ENCODE measurements at regions not wholly inside any gene's neighbourhood (a gene's known extent, or its start where the extent isn't known, plus 50 kb on each side); places are given as distances from the start of the nearest gene placed in this dataset.

GRCh38 chr7:52779004-52779403 lies 256.4 kb upstream of the POM121L12 start:
- TF ChIP-seq CTCF (IDR thresholded peaks at IDR 0.05) = no peak
- H3K27ac ChIP-seq = no peak overlapping the region
- H3K4me1 ChIP-seq (ENCODE audit: control insufficient read depth in 1 of 2, low read depth in 2 of 2) = peaks cover 0 to 11% of the 10 kb centered on the region in 2 donors
- no peak for DNase-seq (ENCODE audit: low spot score)
- no peaks in the 10 kb centered on the region for H3K27me3 ChIP-seq (replicated peaks; ENCODE audit: insufficient read depth)
- no peak for ATAC-seq (ENCODE audit: insufficient number of reproducible peaks, low FRiP score, low read depth)
- peaks cover 4% of the 10 kb centered on the region for H3K9me3 ChIP-seq
- no peak overlapping the region for H3K4me3 ChIP-seq
- H3K36me3 ChIP-seq = no peaks in the 10 kb centered on the region

GRCh38 chr7:52777051-52777822 lies 258.2 kb upstream of the POM121L12 start:
- H3K4me3 ChIP-seq = no peak overlapping the region
- DNase-seq (ENCODE audit: low spot score) = no peak
- TF ChIP-seq CTCF (IDR thresholded peaks at IDR 0.05) = no peak
- no peaks in the 10 kb centered on the region for H3K27me3 ChIP-seq (replicated peaks; ENCODE audit: insufficient read depth)
- H3K36me3 ChIP-seq = no peaks in the 10 kb centered on the region
- H3K9me3 ChIP-seq = peaks cover 4% of the 10 kb centered on the region
- H3K27ac ChIP-seq = no peak overlapping the region
- ATAC-seq (ENCODE audit: insufficient number of reproducible peaks, low FRiP score, low read depth) = no peak
- peaks cover 0 to 11% of the 10 kb centered on the region in 2 donors for H3K4me1 ChIP-seq (ENCODE audit: control insufficient read depth in 1 of 2, low read depth in 2 of 2)

- Histone ChIP-seq H3K27ac (no peak overlapping the region), H3K9me3 (peaks cover 4% of the 10 kb centered on the region), H3K4me3 (no peak overlapping the region), H3K36me3 (no peaks in the 10 kb centered on the region), H3K27me3 (replicated peaks; ENCODE audit: insufficient read depth) (no peaks in the 10 kb centered on the region), H3K4me1 (ENCODE audit: control insufficient read depth in 1 of 2, low read depth in 2 of 2) (peaks cover 0 to 11% of the 10 kb centered on the region in 2 donors)
- DNase-seq (ENCODE audit: low spot score) (no peak), ATAC-seq (ENCODE audit: insufficient number of reproducible peaks, low FRiP score, low read depth) (no peak)
- TF ChIP-seq CTCF (IDR thresholded peaks at IDR 0.05) = no peak
These were observed 259.6 kb upstream of the POM121L12 start for GRCh38 chr7:52775876-52776275.

- Histone ChIP-seq H3K36me3 (no peaks in the 10 kb centered on the region), H3K9me3 (no peaks in the 10 kb centered on the region), H3K4me1 (ENCODE audit: control insufficient read depth in 1 of 2, low read depth in 2 of 2) (peaks cover 0 to 8% of the 10 kb centered on the region in 2 donors), H3K4me3 (no peak overlapping the region), H3K27me3 (replicated peaks; ENCODE audit: insufficient read depth) (no peaks in the 10 kb centered on the region), H3K27ac (no peak overlapping the region)
- no peak for ATAC-seq (ENCODE audit: insufficient number of reproducible peaks, low FRiP score, low read depth)
- no peak for TF ChIP-seq CTCF (IDR thresholded peaks at IDR 0.05)
- no peak for DNase-seq (ENCODE audit: low spot score)
These were observed 264.3 kb upstream of the POM121L12 start for GRCh38 chr7:52771177-52771576.

- ATAC-seq (ENCODE audit: insufficient number of reproducible peaks, low FRiP score, low read depth) = no peak
- Histone ChIP-seq H3K27ac (no peak overlapping the region), H3K4me3 (no peak overlapping the region), H3K9me3 (no peaks in the 10 kb centered on the region), H3K4me1 (ENCODE audit: control insufficient read depth in 1 of 2, low read depth in 2 of 2) (no peaks in the 10 kb centered on the region), H3K36me3 (no peaks in the 10 kb centered on the region), H3K27me3 (replicated peaks; ENCODE audit: insufficient read depth) (no peaks in the 10 kb centered on the region)
- TF ChIP-seq CTCF (IDR thresholded peaks at IDR 0.05) = no peak
- no peak for DNase-seq (ENCODE audit: low spot score)
These were observed 270.8 kb upstream of the POM121L12 start for GRCh38 chr7:52764492-52765169.
